HG02610 (cell line): ENCODE measurements at regions not wholly inside any gene's neighbourhood (a gene's known extent, or its start where the extent isn't known, plus 50 kb on each side); places are given as distances from the start of the nearest gene placed in this dataset.
"Not testable (repeated sequence)": the region's sequence is repeated elsewhere in the genome, so short reads cannot be mapped to it uniquely, and the experiment has no call there.

Source experiments
- ATAC-seq: cut with Tn5 transposase; IDR thresholded peaks from one replicate; pipeline ENCODE4 v1.9.1; 2021; ENCODE audit warnings: mild to moderate bottlenecking, moderate library complexity; ENCODE audit not compliant: unreplicated experiment

- ATAC-seq: no peak
Measured at GRCh38 chr2:236765478-236765877, 195.9 kb downstream of the ACKR3 start.

- ATAC-seq: no peak
Measured at GRCh38 chr2:236766850-236767249, 197.2 kb downstream of the ACKR3 start.

- no peak for ATAC-seq
Measured at GRCh38 chr2:236767941-236768340, 198.3 kb downstream of the ACKR3 start.

- no peak for ATAC-seq
Measured at GRCh38 chr2:236768393-236769140, 198.9 kb downstream of the ACKR3 start.

- ATAC-seq: no peak
Measured at GRCh38 chr2:236769981-236770671, 200.5 kb downstream of the ACKR3 start.

- no peak for ATAC-seq
Measured at GRCh38 chr2:236772220-236772837, 202.7 kb downstream of the ACKR3 start.

- ATAC-seq: no peak
Measured at GRCh38 chr2:236773206-236773605, 203.6 kb downstream of the ACKR3 start.

GRCh38 chr2:236774171-236774570 lies 204.5 kb downstream of the ACKR3 start:
- no peak for ATAC-seq

GRCh38 chr2:236775511-236775910 lies 205.9 kb downstream of the ACKR3 start:
- ATAC-seq: no peak

- ATAC-seq: no peak
Measured at GRCh38 chr2:236776206-236776605, 206.6 kb downstream of the ACKR3 start.

- no peak for ATAC-seq
Measured at GRCh38 chr2:236776695-236777251, 207.1 kb downstream of the ACKR3 start.

GRCh38 chr2:236777408-236777807 lies 207.8 kb downstream of the ACKR3 start:
- no peak for ATAC-seq

- no peak for ATAC-seq
Measured at GRCh38 chr2:236781933-236782816, 212.6 kb downstream of the ACKR3 start.

- no peak for ATAC-seq
Measured at GRCh38 chr2:236782938-236783337, 213.3 kb downstream of the ACKR3 start.

GRCh38 chr2:236783417-236784020 lies 213.9 kb downstream of the ACKR3 start:
- no peak for ATAC-seq

- ATAC-seq: no peak
Measured at GRCh38 chr2:236785611-236786057, 216.0 kb downstream of the ACKR3 start.

- ATAC-seq: no peak
Measured at GRCh38 chr2:236786751-236787150, 217.1 kb downstream of the ACKR3 start.

GRCh38 chr2:236787376-236787775 lies 217.8 kb downstream of the ACKR3 start:
- ATAC-seq: not testable (repeated sequence)

- no peak for ATAC-seq
Measured at GRCh38 chr2:236787885-236788284, 218.3 kb downstream of the ACKR3 start.

- ATAC-seq: no peak
Measured at GRCh38 chr2:236790963-236791362, 221.3 kb downstream of the ACKR3 start.
